K562 (cell line): ENCODE measurements at regions not wholly inside any gene's neighbourhood (a gene's known extent, or its start where the extent isn't known, plus 50 kb on each side); places are given as distances from the start of the nearest gene placed in this dataset.

Experiments
- EP400 ChIP-seq: fragments of 450-650 bp; IDR thresholded peaks from 2 replicates; pipeline ENCODE4 v1.6.1; 2017; ENCODE audit warnings: antibody characterized with exemption, mild to moderate bottlenecking, moderate library complexity
- FOS ChIP-seq: IDR thresholded peaks from 3 replicates; pipeline ENCODE4 v1.6.1; 2011; ENCODE audit not compliant: insufficient read length; ENCODE audit errors: extremely low read depth
- FOXK2 ChIP-seq, 2 experiments: fragments of 450-650 bp; IDR thresholded peaks in 1 of 2; conservative IDR thresholded peaks in 1 of 2; 2 replicates each; pipeline ENCODE4 v1.6.1; 2016; ENCODE audit warnings: low read depth in 2 of 2, mild to moderate bottlenecking in 1 of 2
- HDGF ChIP-seq: fragments of 450-650 bp; IDR thresholded peaks from 2 replicates; pipeline ENCODE4 v1.6.1; 2016
- MBD2 ChIP-seq: sonication (generic); IDR thresholded peaks from 2 replicates; pipeline ENCODE4 v1.6.1; 2016; ENCODE audit warnings: low read depth, borderline replicate concordance
- MTA3 ChIP-seq: fragments of 450-650 bp; formaldehyde crosslinking; IDR thresholded peaks from 2 replicates; pipeline ENCODE4 v1.6.1; 2017; ENCODE audit warnings: mild to moderate bottlenecking, borderline replicate concordance
- PHF8 ChIP-seq: fragments of 200-600 bp; sonication (generic); IDR thresholded peaks from 2 replicates; pipeline ENCODE4 v1.6.1; 2012; ENCODE audit warnings: mixed run types, mild to moderate bottlenecking, inconsistent platforms, low read length, moderate library complexity, borderline replicate concordance
- POLR2G ChIP-seq: fragments of 200-400 bp; formaldehyde crosslinking; IDR thresholded peaks from 2 replicates; pipeline ENCODE4 v1.6.1; 2017; ENCODE audit warnings: low read depth, mild to moderate bottlenecking, antibody characterized with exemption, low read length, moderate library complexity
- RBFOX2 ChIP-seq: fragments of 200-400 bp; formaldehyde crosslinking; IDR thresholded peaks from 2 replicates; pipeline ENCODE4 v1.6.1; 2017; ENCODE audit warnings: low read depth, mild to moderate bottlenecking, low read length, moderate library complexity
- TAF7 ChIP-seq: fragments of 450-650 bp; IDR thresholded peaks from 2 replicates; pipeline ENCODE4 v1.6.1; 2016; ENCODE audit warnings: missing genetic modification characterization, missing compliant biosample characterization
- TAF9B ChIP-seq: fragments of 450-650 bp; IDR thresholded peaks from 2 replicates; pipeline ENCODE4 v1.6.1; 2018; ENCODE audit warnings: mild to moderate bottlenecking; ENCODE audit not compliant: partially characterized antibody
- TF ChIP-seq, protein P1 (sequence below), 2 experiments: IDR thresholded peaks; 2 replicates each; pipeline ENCODE4 v1.6.1; 2011; ENCODE audit warnings: borderline replicate concordance in 1 of 2, control low read depth in 1 of 2, low read depth in 1 of 2, low read length in 1 of 2, mild to moderate bottlenecking in 1 of 2, mixed read lengths in 1 of 2, moderate library complexity in 1 of 2; ENCODE audit not compliant: insufficient read depth in 1 of 2, insufficient read length in 1 of 2, poor library complexity in 1 of 2, severe bottlenecking in 1 of 2; ENCODE audit errors: extremely low read depth in 1 of 2
- TF ChIP-seq, protein P2 (sequence below): fragments of 450-650 bp; IDR thresholded peaks from 2 replicates; pipeline ENCODE4 v1.6.1; 2016; ENCODE audit warnings: borderline replicate concordance
- TF ChIP-seq, protein P3 (sequence below), 2 experiments: fragments of 450-650 bp; conservative IDR thresholded peaks; 2 replicates each; pipeline ENCODE4 v1.6.1; 2017; ENCODE audit warnings: mild to moderate bottlenecking in 2 of 2, moderate library complexity in 2 of 2
- TF ChIP-seq, protein P4 (sequence below): fragments of 450-650 bp; IDR thresholded peaks from 2 replicates; pipeline ENCODE4 v1.6.1; 2016; ENCODE audit warnings: mild to moderate bottlenecking
- TF ChIP-seq, protein P5 (sequence below): fragments of 450-650 bp; IDR thresholded peaks from 2 replicates; pipeline ENCODE4 v1.6.1; 2016

DNA sequence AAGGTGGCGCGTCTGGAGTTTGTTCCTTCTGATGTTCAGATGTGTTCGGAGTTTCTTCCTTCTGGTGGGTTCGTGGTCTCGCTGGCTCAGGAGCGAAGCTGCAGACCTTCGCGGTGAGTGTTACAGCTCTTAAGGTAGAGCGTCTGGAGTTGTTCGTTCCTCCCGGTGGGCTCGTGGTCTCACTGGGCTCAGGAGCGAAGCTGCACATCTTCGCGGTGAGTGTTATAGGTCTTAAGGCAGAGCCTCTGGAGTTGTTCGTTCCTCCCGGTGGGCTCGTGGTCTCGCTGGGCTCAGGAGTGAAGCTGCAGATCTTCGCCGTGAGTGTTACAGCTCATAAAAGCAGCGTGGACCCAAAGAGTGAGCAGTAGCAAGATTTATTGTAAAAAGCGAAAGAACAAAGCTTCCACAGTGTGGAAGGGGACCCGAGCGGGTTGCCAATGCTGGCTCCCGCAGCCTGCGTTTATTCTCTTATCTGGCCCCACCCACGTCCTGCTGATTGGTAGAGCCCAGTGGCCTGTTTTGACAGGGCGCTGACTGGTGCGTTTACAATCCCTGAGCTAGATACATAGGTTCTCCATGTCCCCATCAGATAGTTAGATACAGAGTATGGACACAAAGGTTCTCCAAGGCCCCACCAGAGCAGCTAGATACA is 322.5 kb upstream of the KCND2 start (continued):
- TF ChIP-seq, protein P1, sequence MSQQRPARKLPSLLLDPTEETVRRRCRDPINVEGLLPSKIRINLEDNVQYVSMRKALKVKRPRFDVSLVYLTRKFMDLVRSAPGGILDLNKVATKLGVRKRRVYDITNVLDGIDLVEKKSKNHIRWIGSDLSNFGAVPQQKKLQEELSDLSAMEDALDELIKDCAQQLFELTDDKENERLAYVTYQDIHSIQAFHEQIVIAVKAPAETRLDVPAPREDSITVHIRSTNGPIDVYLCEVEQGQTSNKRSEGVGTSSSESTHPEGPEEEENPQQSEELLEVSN (IDR thresholded peaks at IDR 0.05; ENCODE audit: borderline replicate concordance in 1 of 2, extremely low read depth in 1 of 2, insufficient read depth in 1 of 2, insufficient read length in 1 of 2, low read depth in 1 of 2, low read length in 1 of 2, poor library complexity in 1 of 2, severe bottlenecking in 1 of 2), result peak in 1 of 2 experiments; percentile 10
- TF ChIP-seq RBFOX2 (peak; percentile 62), FOXK2 (conservative IDR thresholded peaks at IDR 0.05 in 1 of 2, IDR thresholded peaks at IDR 0.05 in 1 of 2; ENCODE audit: low read depth in 2 of 2) (peak in 1 of 2 experiments; percentile 19; a peak in 1 of 4 replicates), TAF9B (peak; percentile 47), TAF7 (tag) (peak; percentile 66; the same call in 1 of the 2 replicates), HDGF (0 out of 2 replicates have a peak, but pooled peaks have one; percentile 28), FOS (peak; percentile 32), EP400 (peak; percentile 29; the same call in 1 of the 2 replicates), MBD2 (peak; percentile 72), PHF8 (peak; percentile 36; the same call in 1 of the 2 replicates), POLR2G (peak; percentile 66), MTA3 (peak; percentile 70; the same call in 1 of the 2 replicates)
- TF ChIP-seq, protein P2, sequence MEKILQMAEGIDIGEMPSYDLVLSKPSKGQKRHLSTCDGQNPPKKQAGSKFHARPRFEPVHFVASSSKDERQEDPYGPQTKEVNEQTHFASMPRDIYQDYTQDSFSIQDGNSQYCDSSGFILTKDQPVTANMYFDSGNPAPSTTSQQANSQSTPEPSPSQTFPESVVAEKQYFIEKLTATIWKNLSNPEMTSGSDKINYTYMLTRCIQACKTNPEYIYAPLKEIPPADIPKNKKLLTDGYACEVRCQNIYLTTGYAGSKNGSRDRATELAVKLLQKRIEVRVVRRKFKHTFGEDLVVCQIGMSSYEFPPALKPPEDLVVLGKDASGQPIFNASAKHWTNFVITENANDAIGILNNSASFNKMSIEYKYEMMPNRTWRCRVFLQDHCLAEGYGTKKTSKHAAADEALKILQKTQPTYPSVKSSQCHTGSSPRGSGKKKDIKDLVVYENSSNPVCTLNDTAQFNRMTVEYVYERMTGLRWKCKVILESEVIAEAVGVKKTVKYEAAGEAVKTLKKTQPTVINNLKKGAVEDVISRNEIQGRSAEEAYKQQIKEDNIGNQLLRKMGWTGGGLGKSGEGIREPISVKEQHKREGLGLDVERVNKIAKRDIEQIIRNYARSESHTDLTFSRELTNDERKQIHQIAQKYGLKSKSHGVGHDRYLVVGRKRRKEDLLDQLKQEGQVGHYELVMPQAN, result 0 out of 2 replicates have a peak, but pooled peaks have one; percentile 39
- TF ChIP-seq, protein P3, sequence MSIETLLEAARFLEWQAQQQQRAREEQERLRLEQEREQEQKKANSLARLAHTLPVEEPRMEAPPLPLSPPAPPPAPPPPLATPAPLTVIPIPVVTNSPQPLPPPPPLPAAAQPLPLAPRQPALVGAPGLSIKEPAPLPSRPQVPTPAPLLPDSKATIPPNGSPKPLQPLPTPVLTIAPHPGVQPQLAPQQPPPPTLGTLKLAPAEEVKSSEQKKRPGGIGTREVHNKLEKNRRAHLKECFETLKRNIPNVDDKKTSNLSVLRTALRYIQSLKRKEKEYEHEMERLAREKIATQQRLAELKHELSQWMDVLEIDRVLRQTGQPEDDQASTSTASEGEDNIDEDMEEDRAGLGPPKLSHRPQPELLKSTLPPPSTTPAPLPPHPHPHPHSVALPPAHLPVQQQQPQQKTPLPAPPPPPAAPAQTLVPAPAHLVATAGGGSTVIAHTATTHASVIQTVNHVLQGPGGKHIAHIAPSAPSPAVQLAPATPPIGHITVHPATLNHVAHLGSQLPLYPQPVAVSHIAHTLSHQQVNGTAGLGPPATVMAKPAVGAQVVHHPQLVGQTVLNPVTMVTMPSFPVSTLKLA (conservative IDR thresholded peaks at IDR 0.05), result 0 out of 4 replicates have a peak, but pooled peaks of 1 of the 2 experiments have one; percentile 23
- TF ChIP-seq, protein P4, sequence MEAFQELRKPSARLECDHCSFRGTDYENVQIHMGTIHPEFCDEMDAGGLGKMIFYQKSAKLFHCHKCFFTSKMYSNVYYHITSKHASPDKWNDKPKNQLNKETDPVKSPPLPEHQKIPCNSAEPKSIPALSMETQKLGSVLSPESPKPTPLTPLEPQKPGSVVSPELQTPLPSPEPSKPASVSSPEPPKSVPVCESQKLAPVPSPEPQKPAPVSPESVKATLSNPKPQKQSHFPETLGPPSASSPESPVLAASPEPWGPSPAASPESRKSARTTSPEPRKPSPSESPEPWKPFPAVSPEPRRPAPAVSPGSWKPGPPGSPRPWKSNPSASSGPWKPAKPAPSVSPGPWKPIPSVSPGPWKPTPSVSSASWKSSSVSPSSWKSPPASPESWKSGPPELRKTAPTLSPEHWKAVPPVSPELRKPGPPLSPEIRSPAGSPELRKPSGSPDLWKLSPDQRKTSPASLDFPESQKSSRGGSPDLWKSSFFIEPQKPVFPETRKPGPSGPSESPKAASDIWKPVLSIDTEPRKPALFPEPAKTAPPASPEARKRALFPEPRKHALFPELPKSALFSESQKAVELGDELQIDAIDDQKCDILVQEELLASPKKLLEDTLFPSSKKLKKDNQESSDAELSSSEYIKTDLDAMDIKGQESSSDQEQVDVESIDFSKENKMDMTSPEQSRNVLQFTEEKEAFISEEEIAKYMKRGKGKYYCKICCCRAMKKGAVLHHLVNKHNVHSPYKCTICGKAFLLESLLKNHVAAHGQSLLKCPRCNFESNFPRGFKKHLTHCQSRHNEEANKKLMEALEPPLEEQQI, result peak; percentile 98
- TF ChIP-seq, protein P5, sequence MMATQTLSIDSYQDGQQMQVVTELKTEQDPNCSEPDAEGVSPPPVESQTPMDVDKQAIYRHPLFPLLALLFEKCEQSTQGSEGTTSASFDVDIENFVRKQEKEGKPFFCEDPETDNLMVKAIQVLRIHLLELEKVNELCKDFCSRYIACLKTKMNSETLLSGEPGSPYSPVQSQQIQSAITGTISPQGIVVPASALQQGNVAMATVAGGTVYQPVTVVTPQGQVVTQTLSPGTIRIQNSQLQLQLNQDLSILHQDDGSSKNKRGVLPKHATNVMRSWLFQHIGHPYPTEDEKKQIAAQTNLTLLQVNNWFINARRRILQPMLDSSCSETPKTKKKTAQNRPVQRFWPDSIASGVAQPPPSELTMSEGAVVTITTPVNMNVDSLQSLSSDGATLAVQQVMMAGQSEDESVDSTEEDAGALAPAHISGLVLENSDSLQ, result peak; percentile 48; the same call in 1 of the 2 replicates
